Endodermal cell (in vitro differentiated cells): ENCODE measurements at regions not wholly inside any gene's neighbourhood (a gene's known extent, or its start where the extent isn't known, plus 50 kb on each side); places are given as distances from the start of the nearest gene placed in this dataset.

Experiments
- DNase-seq: peaks from one replicate; pipeline ENCODE4 v3.0.0-alpha.2; 2017
- H3K27ac ChIP-seq: 2 replicates; pipeline ENCODE4 v1.5.1; 2013; ENCODE audit warnings: mild to moderate bottlenecking, low read depth, low read length, moderate library complexity
- H3K27me3 ChIP-seq: 2 replicates; pipeline ENCODE4 v1.6.1; 2013; ENCODE audit warnings: mild to moderate bottlenecking, low read length, moderate library complexity; ENCODE audit not compliant: insufficient read depth, control insufficient read depth, poor library complexity, severe bottlenecking
- H3K36me3 ChIP-seq: 2 replicates; pipeline ENCODE4 v1.7.0; 2013; ENCODE audit warnings: mild to moderate bottlenecking, low read length, moderate library complexity; ENCODE audit not compliant: control insufficient read depth, insufficient read depth
- H3K4me1 ChIP-seq: one replicate; pipeline ENCODE4 v1.7.0; 2013; ENCODE audit warnings: low read length; ENCODE audit not compliant: control insufficient read depth, insufficient read depth
- H3K4me3 ChIP-seq: 2 replicates; pipeline ENCODE4 v1.5.1; 2013; ENCODE audit warnings: mild to moderate bottlenecking, low read length, moderate library complexity
- H3K9ac ChIP-seq: 2 replicates; pipeline ENCODE4 v1.6.1; 2013; ENCODE audit warnings: mild to moderate bottlenecking, low read length, moderate library complexity; ENCODE audit not compliant: poor library complexity, severe bottlenecking; ENCODE audit errors: extremely low read depth
- H3K9me3 ChIP-seq: 2 replicates; pipeline ENCODE4 v1.6.1; 2013; ENCODE audit warnings: mild to moderate bottlenecking, low read length, moderate library complexity; ENCODE audit not compliant: control insufficient read depth
- H3K27ac Mint-ChIP-seq: 2 replicates; pipeline ENCODE4 v1.8.0; 2020; ENCODE audit warnings: mixed read lengths
- H3K27me3 Mint-ChIP-seq: 2 replicates; pipeline ENCODE4 v1.8.0; 2021; ENCODE audit warnings: mild to moderate bottlenecking, mixed read lengths; ENCODE audit not compliant: insufficient read depth
- H3K36me3 Mint-ChIP-seq: 2 replicates; pipeline ENCODE4 v1.8.0; 2020; ENCODE audit warnings: low read depth, mixed read lengths
- H3K4me1 Mint-ChIP-seq: 2 replicates; pipeline ENCODE4 v1.8.0; 2020; ENCODE audit warnings: mixed read lengths
- H3K4me3 Mint-ChIP-seq: 2 replicates; pipeline ENCODE4 v1.8.0; 2020; ENCODE audit warnings: mild to moderate bottlenecking, moderate library complexity, mixed read lengths
- H3K9me3 Mint-ChIP-seq: 2 replicates; pipeline ENCODE4 v1.8.0; 2020; ENCODE audit warnings: mild to moderate bottlenecking, mixed read lengths
- WGBS, 2 experiments: methylation state at CpG; one replicate each; pipeline versions ENCODE4 v1.1.5 to v1.1.7; 2013; ENCODE audit warnings: missing lambda C conversion rate in 2 of 2, mixed read lengths in 1 of 2; ENCODE audit not compliant: insufficient coverage in 1 of 2, insufficient read length in 1 of 2; 5-methylcytosine and 5-hydroxymethylcytosine counted together
- TF ChIP-seq, protein P1 (sequence below): fragments of 200-600 bp; sonication (generic); conservative IDR thresholded peaks from 2 replicates; pipeline ENCODE4 v1.5.0; 2021; ENCODE audit warnings: antibody characterized with exemption, mild to moderate bottlenecking

DNA sequence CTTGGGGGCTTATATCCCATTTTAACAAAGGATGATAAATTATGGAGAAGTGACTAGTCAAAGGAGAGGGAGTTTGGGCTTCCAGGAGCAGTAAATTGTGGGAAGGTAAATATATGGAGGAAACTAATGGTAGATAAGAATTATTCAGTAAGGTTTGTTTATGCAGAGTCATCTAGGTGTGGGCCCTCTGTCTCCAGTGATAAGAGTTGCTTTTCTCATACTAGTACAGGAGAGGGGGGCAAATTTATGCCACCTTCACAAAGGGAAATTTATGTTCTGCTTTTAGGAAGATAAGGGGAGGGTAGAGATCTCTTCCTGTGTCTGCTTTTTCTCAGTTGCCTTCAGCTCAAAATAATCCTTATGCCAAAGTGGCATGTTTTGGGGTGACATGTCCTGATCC is 383.7 kb upstream of the PPP2R3A start:
- Histone ChIP-seq H3K27ac (no peak overlapping the region), H3K4me3 (no peak overlapping the region), H3K9me3 (peaks cover 15% of the 10 kb centered on the region), H3K36me3 (no peaks in the 10 kb centered on the region), H3K9ac (no peak overlapping the region), H3K4me1 (no peaks in the 10 kb centered on the region), H3K27me3 (no peaks in the 10 kb centered on the region)
- DNase-seq: no peak
- H3K4me1 Mint-ChIP-seq: peaks cover 14% of the 10 kb centered on the region
- H3K36me3 Mint-ChIP-seq: no peaks in the 10 kb centered on the region
- peaks cover 27% of the 10 kb centered on the region for H3K9me3 Mint-ChIP-seq
- TF ChIP-seq, protein P1, sequence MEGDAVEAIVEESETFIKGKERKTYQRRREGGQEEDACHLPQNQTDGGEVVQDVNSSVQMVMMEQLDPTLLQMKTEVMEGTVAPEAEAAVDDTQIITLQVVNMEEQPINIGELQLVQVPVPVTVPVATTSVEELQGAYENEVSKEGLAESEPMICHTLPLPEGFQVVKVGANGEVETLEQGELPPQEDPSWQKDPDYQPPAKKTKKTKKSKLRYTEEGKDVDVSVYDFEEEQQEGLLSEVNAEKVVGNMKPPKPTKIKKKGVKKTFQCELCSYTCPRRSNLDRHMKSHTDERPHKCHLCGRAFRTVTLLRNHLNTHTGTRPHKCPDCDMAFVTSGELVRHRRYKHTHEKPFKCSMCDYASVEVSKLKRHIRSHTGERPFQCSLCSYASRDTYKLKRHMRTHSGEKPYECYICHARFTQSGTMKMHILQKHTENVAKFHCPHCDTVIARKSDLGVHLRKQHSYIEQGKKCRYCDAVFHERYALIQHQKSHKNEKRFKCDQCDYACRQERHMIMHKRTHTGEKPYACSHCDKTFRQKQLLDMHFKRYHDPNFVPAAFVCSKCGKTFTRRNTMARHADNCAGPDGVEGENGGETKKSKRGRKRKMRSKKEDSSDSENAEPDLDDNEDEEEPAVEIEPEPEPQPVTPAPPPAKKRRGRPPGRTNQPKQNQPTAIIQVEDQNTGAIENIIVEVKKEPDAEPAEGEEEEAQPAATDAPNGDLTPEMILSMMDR: no peak
- peaks cover 1% of the 10 kb centered on the region for H3K27me3 Mint-ChIP-seq
- H3K4me3 Mint-ChIP-seq: no peak overlapping the region
- H3K27ac Mint-ChIP-seq: no peak overlapping the region

DNA sequence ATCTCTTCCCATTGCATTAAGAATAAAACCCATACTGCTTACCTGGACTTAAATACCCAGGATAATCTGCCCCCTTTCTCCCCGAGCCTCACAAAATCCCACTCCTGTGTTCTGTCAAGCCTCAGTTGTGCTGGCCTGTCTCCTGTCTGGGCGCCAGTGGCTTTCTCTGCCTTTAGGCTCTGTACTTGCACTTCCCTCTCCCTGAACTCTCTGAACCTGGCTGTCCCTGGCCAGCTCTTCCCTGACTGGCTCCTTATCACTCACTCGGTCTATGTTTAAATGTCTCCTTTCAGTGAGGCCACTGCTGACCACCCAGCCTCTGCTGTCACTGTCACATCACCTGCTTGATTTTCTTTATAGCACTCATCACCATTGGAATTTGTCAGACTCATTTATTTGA is 382.7 kb upstream of the PPP2R3A start:
- peaks cover 27% of the 10 kb centered on the region for H3K9me3 Mint-ChIP-seq
- no peaks in the 10 kb centered on the region for H3K4me1 ChIP-seq
- no peak overlapping the region for H3K27ac Mint-ChIP-seq
- peaks cover 8% of the 10 kb centered on the region for H3K4me1 Mint-ChIP-seq
- DNase-seq: no peak
- H3K9ac ChIP-seq: no peak overlapping the region
- TF ChIP-seq, protein P1: no peak
- 69 to 88% methylated on average over 2 to 3 of the region's 3 CpGs for WGBS, 2 experiments
- H3K36me3 Mint-ChIP-seq: no peaks in the 10 kb centered on the region
- H3K27ac ChIP-seq: no peak overlapping the region
- peaks cover 1% of the 10 kb centered on the region for H3K27me3 Mint-ChIP-seq
- peaks cover 15% of the 10 kb centered on the region for H3K9me3 ChIP-seq
- no peaks in the 10 kb centered on the region for H3K36me3 ChIP-seq
- H3K27me3 ChIP-seq: no peaks in the 10 kb centered on the region
- H3K4me3 Mint-ChIP-seq: no peak overlapping the region
- H3K4me3 ChIP-seq: no peak overlapping the region

DNA sequence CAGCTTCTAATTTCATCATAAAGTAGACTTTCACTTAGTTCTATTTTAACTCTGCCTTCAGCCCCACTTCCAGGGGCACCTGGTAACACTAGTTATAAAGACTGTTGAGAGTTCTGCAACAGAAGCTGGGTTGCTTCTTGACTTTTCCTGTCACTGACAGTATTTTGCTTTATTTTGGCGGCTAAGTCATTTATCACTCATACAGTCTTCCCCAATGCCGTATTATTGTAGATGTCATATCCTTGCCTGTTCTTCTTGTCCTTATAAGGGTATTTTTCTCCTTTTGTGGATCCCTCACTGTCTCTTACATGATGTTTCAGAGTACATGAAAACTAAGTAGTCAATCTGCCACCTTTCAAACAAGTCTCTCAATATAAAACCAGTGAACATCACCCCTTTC is 369.0 kb upstream of the PPP2R3A start:
- H3K27me3 Mint-ChIP-seq: no peaks in the 10 kb centered on the region
- 91% methylated on average over 2 of the region's 2 CpGs; no CpG with 5 or more reads in 1 of the 2 experiments for WGBS, 2 experiments
- no peak overlapping the region for H3K27ac ChIP-seq
- no peak overlapping the region for H3K27ac Mint-ChIP-seq
- H3K27me3 ChIP-seq: no peaks in the 10 kb centered on the region
- no peaks in the 10 kb centered on the region for H3K36me3 ChIP-seq
- no peaks in the 10 kb centered on the region for H3K36me3 Mint-ChIP-seq
- H3K4me3 Mint-ChIP-seq: no peak overlapping the region
- no peaks in the 10 kb centered on the region for H3K4me1 Mint-ChIP-seq
- H3K9me3 ChIP-seq: no peaks in the 10 kb centered on the region
- no peaks in the 10 kb centered on the region for H3K4me1 ChIP-seq
- TF ChIP-seq, protein P1: no peak
- no peak overlapping the region for H3K9ac ChIP-seq
- H3K9me3 Mint-ChIP-seq: peaks cover 8% of the 10 kb centered on the region
- no peak for DNase-seq
- no peak overlapping the region for H3K4me3 ChIP-seq
